GM19023 (cell line): ENCODE measurements at regions not wholly inside any gene's neighbourhood (a gene's known extent, or its start where the extent isn't known, plus 50 kb on each side); places are given as distances from the start of the nearest gene placed in this dataset.
"Not testable (repeated sequence)": the region's sequence is repeated elsewhere in the genome, so short reads cannot be mapped to it uniquely, and the experiment has no call there.

Source experiments
- ATAC-seq: cut with Tn5 transposase; IDR thresholded peaks from one replicate; pipeline ENCODE4 v1.9.1; 2021; ENCODE audit warnings: mild to moderate bottlenecking, moderate library complexity; ENCODE audit not compliant: unreplicated experiment

- ATAC-seq, result no peak
These were observed 159.4 kb downstream of the SPTSSA start for GRCh38 chr14:34302654-34303053.

GRCh38 chr14:34300882-34301734 is 160.9 kb downstream of the SPTSSA start:
- no peak for ATAC-seq

GRCh38 chr14:34300330-34300729 is 161.7 kb downstream of the SPTSSA start:
- no peak for ATAC-seq

- ATAC-seq, result no peak
These were observed 162.7 kb downstream of the SPTSSA start for GRCh38 chr14:34299360-34299759.

GRCh38 chr14:34297786-34298520 is 164.1 kb downstream of the SPTSSA start:
- ATAC-seq, result no peak

GRCh38 chr14:34283590-34283989 is 178.4 kb downstream of the SPTSSA start:
- ATAC-seq, result no peak

- no peak for ATAC-seq
These were observed 184.8 kb downstream of the SPTSSA start for GRCh38 chr14:34277191-34277590.

- ATAC-seq, result no peak
These were observed 186.5 kb downstream of the SPTSSA start for GRCh38 chr14:34275530-34275929.

GRCh38 chr14:34275078-34275477 is 187.0 kb downstream of the SPTSSA start:
- ATAC-seq, result no peak

- not testable (repeated sequence) for ATAC-seq
These were observed 188.3 kb downstream of the SPTSSA start for GRCh38 chr14:34273716-34274115.

GRCh38 chr14:34270361-34270760 is 191.7 kb downstream of the SPTSSA start:
- no peak for ATAC-seq

GRCh38 chr14:34266344-34266743 is 195.7 kb downstream of the SPTSSA start:
- no peak for ATAC-seq

- ATAC-seq, result no peak
These were observed 199.7 kb downstream of the SPTSSA start for GRCh38 chr14:34262127-34262910.

GRCh38 chr14:34259996-34260395 is 202.0 kb downstream of the SPTSSA start:
- ATAC-seq, result no peak

- no peak for ATAC-seq
These were observed 203.7 kb downstream of the SPTSSA start for GRCh38 chr14:34258318-34258717.

GRCh38 chr14:34257505-34257904 is 204.5 kb downstream of the SPTSSA start:
- no peak for ATAC-seq

GRCh38 chr14:34256223-34256622 is 205.8 kb downstream of the SPTSSA start:
- ATAC-seq, result no peak

GRCh38 chr14:34254571-34254970 is 207.5 kb downstream of the SPTSSA start:
- ATAC-seq, result no peak

- no peak for ATAC-seq
These were observed 208.0 kb downstream of the SPTSSA start for GRCh38 chr14:34254031-34254430.

GRCh38 chr14:34252227-34252626 is 209.8 kb downstream of the SPTSSA start:
- ATAC-seq, result no peak

- ATAC-seq, result no peak
These were observed 210.4 kb downstream of the SPTSSA start for GRCh38 chr14:34251662-34252061.
